Nephron (organoid): ENCODE measurements at regions not wholly inside any gene's neighbourhood (a gene's known extent, or its start where the extent isn't known, plus 50 kb on each side); places are given as distances from the start of the nearest gene placed in this dataset.

Experiments
- H3K27ac Mint-ChIP-seq, 3 experiments: 2 replicates each; pipeline ENCODE4 v1.8.0; 2020; ENCODE audit warnings: mixed read lengths in 3 of 3, mild to moderate bottlenecking in 2 of 3, moderate library complexity in 1 of 3
- H3K27me3 Mint-ChIP-seq: 2 replicates; pipeline ENCODE4 v1.8.0; 2021; ENCODE audit warnings: low read depth, mild to moderate bottlenecking, moderate library complexity, mixed read lengths
- H3K36me3 Mint-ChIP-seq: 2 replicates; pipeline ENCODE4 v1.8.0; 2020; ENCODE audit warnings: low read depth, mixed read lengths
- H3K4me1 Mint-ChIP-seq: 2 replicates; pipeline ENCODE4 v1.8.0; 2020; ENCODE audit warnings: mixed read lengths
- H3K4me3 Mint-ChIP-seq, 3 experiments: 2 replicates each; pipeline ENCODE4 v1.8.0; 2020; ENCODE audit warnings: mild to moderate bottlenecking in 3 of 3, mixed read lengths in 3 of 3, moderate library complexity in 2 of 3
- H3K9me3 Mint-ChIP-seq: 2 replicates; pipeline ENCODE4 v1.8.0; 2020; ENCODE audit warnings: mixed read lengths
- CTCF ChIP-seq, 3 experiments: fragments of 200-600 bp; sonication (generic); IDR thresholded peaks; one replicate each; pipeline ENCODE4 v1.5.0; 2021; ENCODE audit warnings: antibody characterized with exemption in 3 of 3; ENCODE audit not compliant: unreplicated experiment in 3 of 3

GRCh38 chr2:47640356-47640755, 69.6 kb upstream of the KCNK12 start:
- TF ChIP-seq CTCF (IDR thresholded peaks at IDR 0.05; ENCODE audit: unreplicated experiment in 3 of 3), result no peak
- H3K27ac Mint-ChIP-seq, result no peak overlapping the region
- peaks cover 5% of the 10 kb centered on the region for H3K27me3 Mint-ChIP-seq
- H3K4me1 Mint-ChIP-seq, result peaks cover 15% of the 10 kb centered on the region
- no peaks in the 10 kb centered on the region for H3K36me3 Mint-ChIP-seq
- no peaks in the 10 kb centered on the region for H3K9me3 Mint-ChIP-seq
- no peak overlapping the region for H3K4me3 Mint-ChIP-seq

- no peak overlapping the region for H3K27ac Mint-ChIP-seq
- H3K36me3 Mint-ChIP-seq, result no peaks in the 10 kb centered on the region
- H3K9me3 Mint-ChIP-seq, result no peaks in the 10 kb centered on the region
- H3K4me3 Mint-ChIP-seq, result no peak overlapping the region
- peaks cover 5% of the 10 kb centered on the region for H3K27me3 Mint-ChIP-seq
- TF ChIP-seq CTCF (IDR thresholded peaks at IDR 0.05; ENCODE audit: unreplicated experiment in 3 of 3), result no peak
- H3K4me1 Mint-ChIP-seq, result peaks cover 15% of the 10 kb centered on the region
Measured at GRCh38 chr2:47639467-47639866, 68.7 kb upstream of the KCNK12 start.

GRCh38 chr2:47638430-47638829, 67.6 kb upstream of the KCNK12 start:
- no peaks in the 10 kb centered on the region for H3K9me3 Mint-ChIP-seq
- no peaks in the 10 kb centered on the region for H3K36me3 Mint-ChIP-seq
- no peak overlapping the region for H3K27ac Mint-ChIP-seq
- H3K4me3 Mint-ChIP-seq, result no peak overlapping the region
- no peak for TF ChIP-seq CTCF (IDR thresholded peaks at IDR 0.05; ENCODE audit: unreplicated experiment in 3 of 3)
- H3K4me1 Mint-ChIP-seq, result peaks cover 15% of the 10 kb centered on the region
- peaks cover 5% of the 10 kb centered on the region for H3K27me3 Mint-ChIP-seq

- peak overlapping the region in 1 of 3 experiments; percentile 32 for H3K27ac Mint-ChIP-seq
- peaks cover 15% of the 10 kb centered on the region for H3K4me1 Mint-ChIP-seq
- H3K27me3 Mint-ChIP-seq, result peaks cover 13% of the 10 kb centered on the region
- H3K9me3 Mint-ChIP-seq, result no peaks in the 10 kb centered on the region
- no peak for TF ChIP-seq CTCF (IDR thresholded peaks at IDR 0.05; ENCODE audit: unreplicated experiment in 3 of 3)
- H3K4me3 Mint-ChIP-seq, result no peak overlapping the region
- no peaks in the 10 kb centered on the region for H3K36me3 Mint-ChIP-seq
Measured at GRCh38 chr2:47636596-47637264, 65.9 kb upstream of the KCNK12 start.

GRCh38 chr2:47636176-47636575, 65.4 kb upstream of the KCNK12 start:
- Mint-ChIP-seq H3K36me3 (no peaks in the 10 kb centered on the region), H3K27me3 (peaks cover 15% of the 10 kb centered on the region), H3K9me3 (no peaks in the 10 kb centered on the region), H3K4me1 (peaks cover 15% of the 10 kb centered on the region), H3K27ac (peak overlapping the region in 1 of 3 experiments; percentile 32), H3K4me3 (no peak overlapping the region)
- TF ChIP-seq CTCF (IDR thresholded peaks at IDR 0.05; ENCODE audit: unreplicated experiment in 3 of 3), result no peak

- H3K27me3 Mint-ChIP-seq, result peaks cover 13% of the 10 kb centered on the region
- H3K27ac Mint-ChIP-seq, result no peak overlapping the region
- no peak overlapping the region for H3K4me3 Mint-ChIP-seq
- no peak for TF ChIP-seq CTCF (IDR thresholded peaks at IDR 0.05; ENCODE audit: unreplicated experiment in 3 of 3)
- peaks cover 15% of the 10 kb centered on the region for H3K4me1 Mint-ChIP-seq
- no peaks in the 10 kb centered on the region for H3K36me3 Mint-ChIP-seq
- H3K9me3 Mint-ChIP-seq, result no peaks in the 10 kb centered on the region
Measured at GRCh38 chr2:47632754-47633153, 62.0 kb upstream of the KCNK12 start.
